ENCODE measurements at regions not wholly inside any gene's neighbourhood (a gene's known extent, or its start where the extent isn't known, plus 50 kb on each side); places are given as distances from the start of the nearest gene placed in this dataset.

- TF ChIP-seq POLR2A (IDR thresholded peaks at IDR 0.05) (no peak), CTCF (IDR thresholded peaks at IDR 0.05) (no peak)
These were observed 289.6 kb downstream of the NR4A2 start for GRCh38 chr2:156042895-156043294.

Data from right lobe of liver (tissue), 4 donors.